ENCODE measurements at regions not wholly inside any gene's neighbourhood (a gene's known extent, or its start where the extent isn't known, plus 50 kb on each side); places are given as distances from the start of the nearest gene placed in this dataset.
"Not testable (repeated sequence)": the region's sequence is repeated elsewhere in the genome, so short reads cannot be mapped to it uniquely, and the experiment has no call there.

- no peak overlapping the region for H3K4me3 ChIP-seq (ENCODE audit: low read depth, low read length)
- no peak for DNase-seq (ENCODE audit: low read depth)
- TF ChIP-seq CTCF (IDR thresholded peaks at IDR 0.05; ENCODE audit: control insufficient read depth, extremely low read depth, insufficient read depth), result no peak
Measured at GRCh38 chr21:35982717-35983116, 77.6 kb downstream of the SETD4 start.

GRCh38 chr21:35981514-35982070, 78.7 kb downstream of the SETD4 start:
- no peak overlapping the region for H3K4me3 ChIP-seq (ENCODE audit: low read depth, low read length)
- peak; percentile 40 for DNase-seq (ENCODE audit: low read depth)
- no peak for TF ChIP-seq CTCF (IDR thresholded peaks at IDR 0.05; ENCODE audit: control insufficient read depth, extremely low read depth, insufficient read depth)

GRCh38 chr21:35980821-35981220, 79.5 kb downstream of the SETD4 start:
- no peak for DNase-seq (ENCODE audit: low read depth)
- H3K4me3 ChIP-seq (ENCODE audit: low read depth, low read length), result no peak overlapping the region
- no peak for TF ChIP-seq CTCF (IDR thresholded peaks at IDR 0.05; ENCODE audit: control insufficient read depth, extremely low read depth, insufficient read depth)

- not testable (repeated sequence) for DNase-seq (ENCODE audit: low read depth)
Measured at GRCh38 chr21:35977860-35978259, 82.5 kb downstream of the SETD4 start.

GRCh38 chr21:35976929-35977328, 83.4 kb downstream of the SETD4 start:
- H3K4me3 ChIP-seq (ENCODE audit: low read depth, low read length), result no peak overlapping the region
- TF ChIP-seq CTCF (IDR thresholded peaks at IDR 0.05; ENCODE audit: control insufficient read depth, extremely low read depth, insufficient read depth), result no peak
- no peak for DNase-seq (ENCODE audit: low read depth)

More at GRCh38 chr21:35977860-35978259, 82.5 kb downstream of the SETD4 start:
- H3K4me3 ChIP-seq (ENCODE audit: low read depth, low read length), result not testable (repeated sequence)

GRCh38 chr21:35976481-35976880, 83.8 kb downstream of the SETD4 start:
- no peak for TF ChIP-seq CTCF (IDR thresholded peaks at IDR 0.05; ENCODE audit: control insufficient read depth, extremely low read depth, insufficient read depth)
- no peak overlapping the region for H3K4me3 ChIP-seq (ENCODE audit: low read depth, low read length)
- no peak for DNase-seq (ENCODE audit: low read depth)

- no peak overlapping the region for H3K4me3 ChIP-seq (ENCODE audit: low read depth, low read length)
- no peak for TF ChIP-seq CTCF (IDR thresholded peaks at IDR 0.05; ENCODE audit: control insufficient read depth, extremely low read depth, insufficient read depth)
- DNase-seq (ENCODE audit: low read depth), result no peak
Measured at GRCh38 chr21:35974775-35975174, 85.6 kb downstream of the SETD4 start.
